SK-N-SH (cell line): ENCODE measurements at regions not wholly inside any gene's neighbourhood (a gene's known extent, or its start where the extent isn't known, plus 50 kb on each side); places are given as distances from the start of the nearest gene placed in this dataset.

Source experiments
- CTCF ChIA-PET: fragments of 300-600, 350-600 bp; formaldehyde crosslinking; extraction: SDS; loops from one replicate; lab custom pipeline; 2021; lab: Yijun Ruan, JAX
- POLR2A ChIA-PET: fragments of 350-600 bp; sonication (Branson Sonifier 250); formaldehyde crosslinking; extraction: SDS; loops from one replicate; lab custom pipeline; 2020; ENCODE audit warnings: antibody characterized with exemption, inconsistent platforms; lab: Yijun Ruan, JAX
- DNase-seq: peaks from one replicate; pipeline ENCODE4 v3.0.0; 2012
- H2AFZ ChIP-seq: fragments of 200-600 bp; sonication (generic); 2 replicates; pipeline ENCODE4 v1.8.1; 2016; ENCODE audit warnings: antibody characterized with exemption, mild to moderate bottlenecking, low read depth
- H3F3A ChIP-seq: fragments of 200-600 bp; sonication (generic); replicated peaks from 2 replicates; pipeline ENCODE3; 2016; ENCODE audit warnings: antibody characterized with exemption, mild to moderate bottlenecking; ENCODE audit not compliant: insufficient read depth
- H3K27ac ChIP-seq, 2 experiments: fragments of 200-500 bp in 1 of 2; fragments of 200-600 bp in 1 of 2; sonication (Bioruptor generic) in 1 of 2; sonication (generic), shearing (Covaris generic) in 1 of 2; 2 replicates each; pipeline versions ENCODE4 v1.5.1 to v1.6.1; 2014 to 2016; ENCODE audit warnings: low read depth in 2 of 2, inconsistent platforms in 1 of 2, low read length in 1 of 2, mild to moderate bottlenecking in 1 of 2, mixed read lengths in 1 of 2
- H3K27me3 ChIP-seq: fragments of 200-600 bp; sonication (generic), shearing (Covaris generic); 2 replicates; pipeline ENCODE4 v1.6.1; 2016; ENCODE audit warnings: mixed run types; ENCODE audit not compliant: insufficient read depth
- H3K36me3 ChIP-seq, 2 experiments: fragments of 200-500 bp in 1 of 2; fragments of 200-600 bp in 1 of 2; sonication (Bioruptor generic) in 1 of 2; sonication (generic) in 1 of 2; replicated peaks in 1 of 2; 2 replicates each; pipeline versions ENCODE3 to v1.5.1; 2014 to 2016; ENCODE audit warnings: low read length in 1 of 2, mild to moderate bottlenecking in 1 of 2; ENCODE audit not compliant: insufficient read depth in 2 of 2, control insufficient read depth in 1 of 2
- H3K4me1 ChIP-seq, 2 experiments: fragments of 200-500 bp in 1 of 2; fragments of 200-600 bp in 1 of 2; sonication (Bioruptor generic) in 1 of 2; sonication (generic), shearing (Covaris generic) in 1 of 2; 2 replicates each; pipeline versions ENCODE4 v1.5.1 to v1.6.1; 2014 to 2016; ENCODE audit warnings: low read depth in 1 of 2, low read length in 1 of 2, mixed run types in 1 of 2; ENCODE audit not compliant: insufficient read depth in 2 of 2, control insufficient read depth in 1 of 2
- H3K4me2 ChIP-seq: fragments of 200-600 bp; sonication (generic), shearing (Covaris generic); 2 replicates; pipeline ENCODE4 v1.6.1; 2017; ENCODE audit warnings: mixed run types
- H3K4me3 ChIP-seq, 2 experiments: fragments of 200-500 bp in 1 of 2; fragments of 200-600 bp in 1 of 2; sonication (Bioruptor generic) in 1 of 2; sonication (generic), shearing (Covaris generic) in 1 of 2; 2 replicates each; pipeline versions ENCODE4 v1.5.1 to v1.8.1; 2014 to 2016; ENCODE audit warnings: low read depth in 2 of 2, inconsistent platforms in 1 of 2, low read length in 1 of 2, mild to moderate bottlenecking in 1 of 2, mixed read lengths in 1 of 2, moderate library complexity in 1 of 2
- H3K79me2 ChIP-seq: fragments of 200-600 bp; sonication (generic); 2 replicates; pipeline ENCODE4 v1.8.1; 2017; ENCODE audit warnings: mild to moderate bottlenecking; ENCODE audit not compliant: insufficient read depth
- H3K9ac ChIP-seq: fragments of 200-600 bp; sonication (generic); 2 replicates; pipeline ENCODE4 v1.6.1; 2017; ENCODE audit warnings: mixed run types
- H3K9me2 ChIP-seq: fragments of 200-600 bp; sonication (generic); 2 replicates; pipeline ENCODE4 v1.6.1; 2017; ENCODE audit warnings: mixed run types
- H3K9me3 ChIP-seq: fragments of 200-600 bp; sonication (generic); 2 replicates; pipeline ENCODE4 v1.6.1; 2017; ENCODE audit warnings: mixed run types, mild to moderate bottlenecking, moderate library complexity
- H4K20me1 ChIP-seq: fragments of 200-600 bp; sonication (generic); 2 replicates; pipeline ENCODE4 v1.6.1; 2017; ENCODE audit warnings: mild to moderate bottlenecking, mixed run types; ENCODE audit not compliant: insufficient read depth
- CTCF ChIP-seq: fragments of 200-600 bp; sonication (generic); IDR thresholded peaks from 2 replicates; pipeline ENCODE4 v1.6.1; 2017; ENCODE audit warnings: antibody characterized with exemption, mild to moderate bottlenecking, moderate library complexity
- EZH2phosphoT487 ChIP-seq: fragments of 200-600 bp; sonication (generic); IDR thresholded peaks from 2 replicates; pipeline ENCODE4 v1.6.1; 2017; ENCODE audit warnings: low read depth, mixed run types, mild to moderate bottlenecking, antibody characterized with exemption, moderate library complexity, borderline replicate concordance
- FOXJ3 ChIP-seq: sonication (generic); formaldehyde crosslinking; IDR thresholded peaks from 2 replicates; pipeline ENCODE4 v1.5.1; 2020; ENCODE audit warnings: mild to moderate bottlenecking, missing genetic modification reagents
- FOXM1 ChIP-seq: IDR thresholded peaks from 2 replicates; pipeline ENCODE4 v1.4.0; 2012; ENCODE audit warnings: low read depth, mild to moderate bottlenecking
- GATA2 ChIP-seq: sonication (generic); formaldehyde crosslinking; IDR thresholded peaks from 2 replicates; pipeline ENCODE4 v1.5.0; 2020; ENCODE audit warnings: mild to moderate bottlenecking, missing genetic modification reagents
- MAX ChIP-seq: IDR thresholded peaks from 2 replicates; pipeline ENCODE4 v1.4.0; 2012; ENCODE audit warnings: low read depth
- MEF2A ChIP-seq: IDR thresholded peaks from 2 replicates; pipeline ENCODE4 v1.4.0; 2012; ENCODE audit warnings: low read depth, borderline replicate concordance
- NFIC ChIP-seq: IDR thresholded peaks from 2 replicates; pipeline ENCODE4 v1.4.0; 2012; ENCODE audit warnings: borderline replicate concordance
- NRF1 ChIP-seq: IDR thresholded peaks from 2 replicates; pipeline ENCODE4 v1.6.1; 2012; ENCODE audit warnings: low read depth, mild to moderate bottlenecking, low read length
- RAD21 ChIP-seq: IDR thresholded peaks from 2 replicates; pipeline ENCODE4 v1.6.1; 2012; ENCODE audit warnings: mild to moderate bottlenecking, low read length
- RFX5 ChIP-seq: IDR thresholded peaks from 2 replicates; pipeline ENCODE4 v1.6.1; 2012; ENCODE audit warnings: mild to moderate bottlenecking, improper control_type of control experiment, low read length
- RXRA ChIP-seq: IDR thresholded peaks from 2 replicates; pipeline ENCODE4 v1.4.0; 2012; ENCODE audit warnings: low read depth, mild to moderate bottlenecking, borderline replicate concordance
- SMC3 ChIP-seq: IDR thresholded peaks from 2 replicates; pipeline ENCODE4 v1.6.1; 2012; ENCODE audit warnings: low read depth, low read length, improper control_type of control experiment
- TAF1 ChIP-seq: IDR thresholded peaks from 2 replicates; pipeline ENCODE4 v1.6.1; 2012; ENCODE audit warnings: low read depth, mild to moderate bottlenecking, low read length, moderate library complexity, borderline replicate concordance
- ZBTB33 ChIP-seq: IDR thresholded peaks from 2 replicates; pipeline ENCODE4 v1.4.0; 2012; ENCODE audit warnings: low read depth, borderline replicate concordance
- WGBS: methylation state at CpG from one replicate; pipeline ENCODE4 v1.1.6; 2017; ENCODE audit warnings: low lambda C conversion rate; 5-methylcytosine and 5-hydroxymethylcytosine counted together

GRCh38 chr2:13240789-13241487 lies 524.2 kb downstream of the TRIB2 start:
- H3K4me1 ChIP-seq, result no peaks in the 10 kb centered on the region
- ChIA-PET POLR2A (no interaction called here), CTCF (interaction anchor here (1.4 kb wide), 1 partner anchor 11 kb away, joined by 3 read pairs; no protein-coding TSS in a partner anchor)
- WGBS, result 55% methylated on average over 11 of the region's 11 CpGs
- no peaks in the 10 kb centered on the region for H3K27me3 ChIP-seq
- no peaks in the 10 kb centered on the region for H3K36me3 ChIP-seq
- H4K20me1 ChIP-seq, result no peaks in the 10 kb centered on the region
- H3F3A ChIP-seq, result no peaks in the 10 kb centered on the region
- DNase-seq, result no peak
- H3K4me3 ChIP-seq, result no peak overlapping the region
- no peak for TF ChIP-seq EZH2phosphoT487
- no peak for TF ChIP-seq NRF1
- TF ChIP-seq NFIC, result no peak
- TF ChIP-seq RFX5, result no peak
- no peak for TF ChIP-seq FOXJ3
- TF ChIP-seq ZBTB33, result no peak
- TF ChIP-seq RAD21, result no peak
- TF ChIP-seq FOXM1, result no peak
- TF ChIP-seq MEF2A, result no peak
- no peak for TF ChIP-seq RXRA
- TF ChIP-seq GATA2 (CRISPR knock-in tag), result no peak
- no peak for TF ChIP-seq MAX
- TF ChIP-seq SMC3, result no peak
- TF ChIP-seq CTCF, result no peak
- no peak for TF ChIP-seq TAF1
- H3K79me2 ChIP-seq, result no peaks in the 10 kb centered on the region
- no peaks in the 10 kb centered on the region for H3K9me2 ChIP-seq
- no peak overlapping the region for H3K27ac ChIP-seq
- no peak overlapping the region for H2AFZ ChIP-seq
- H3K9me3 ChIP-seq, result no peaks in the 10 kb centered on the region
- H3K9ac ChIP-seq, result no peak overlapping the region
- no peak overlapping the region for H3K4me2 ChIP-seq
